ENCODE measurements at regions not wholly inside any gene's neighbourhood (a gene's known extent, or its start where the extent isn't known, plus 50 kb on each side); places are given as distances from the start of the nearest gene placed in this dataset.

DNA sequence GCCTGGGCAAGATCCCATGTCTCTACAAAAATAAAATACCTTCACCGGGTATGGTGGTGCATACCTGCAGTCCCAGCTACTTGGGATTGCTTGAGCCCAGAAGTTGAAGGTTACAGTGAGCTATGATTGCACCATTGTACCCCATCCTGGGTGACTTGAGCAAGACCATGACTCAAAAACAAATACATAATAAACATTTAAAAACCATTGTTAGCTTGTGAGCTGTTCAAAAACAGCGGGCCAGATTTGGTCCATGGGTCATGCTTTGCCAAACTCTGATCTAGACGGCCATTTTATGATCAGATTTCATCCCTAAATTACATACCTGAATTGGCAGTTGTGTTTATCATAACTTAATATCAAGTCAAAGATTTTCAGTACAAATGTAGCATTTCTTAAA is 76.0 kb upstream of the GPM6B start:
- no peak for TF ChIP-seq EZH2 (IDR thresholded peaks at IDR 0.05)
- TF ChIP-seq POLR2AphosphoS5 (IDR thresholded peaks at IDR 0.05; ENCODE audit: borderline replicate concordance, low read depth, low read length), result no peak
